ENCODE measurements at regions not wholly inside any gene's neighbourhood (a gene's known extent, or its start where the extent isn't known, plus 50 kb on each side); places are given as distances from the start of the nearest gene placed in this dataset.

DNA sequence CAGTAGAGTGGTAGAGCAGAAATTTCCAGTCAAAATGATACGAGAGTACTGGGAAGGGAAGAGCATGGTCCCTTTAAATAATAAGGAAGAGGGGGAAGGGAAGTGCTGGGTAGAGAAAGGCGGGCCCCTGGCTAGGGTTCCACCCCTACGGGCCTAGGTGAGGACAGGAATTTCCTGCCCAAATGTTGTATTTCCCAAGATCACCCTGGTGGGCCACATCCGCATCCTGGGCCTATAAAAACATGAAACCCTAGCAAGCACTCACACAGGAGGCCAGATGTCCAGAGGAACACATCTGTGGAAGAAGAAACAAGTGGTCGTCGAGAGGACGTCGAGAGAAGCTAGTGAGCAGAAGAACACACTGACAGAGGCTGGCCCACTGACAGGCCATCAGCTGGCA lies 661.2 kb downstream of the SQOR start:
- TF ChIP-seq, protein P1, sequence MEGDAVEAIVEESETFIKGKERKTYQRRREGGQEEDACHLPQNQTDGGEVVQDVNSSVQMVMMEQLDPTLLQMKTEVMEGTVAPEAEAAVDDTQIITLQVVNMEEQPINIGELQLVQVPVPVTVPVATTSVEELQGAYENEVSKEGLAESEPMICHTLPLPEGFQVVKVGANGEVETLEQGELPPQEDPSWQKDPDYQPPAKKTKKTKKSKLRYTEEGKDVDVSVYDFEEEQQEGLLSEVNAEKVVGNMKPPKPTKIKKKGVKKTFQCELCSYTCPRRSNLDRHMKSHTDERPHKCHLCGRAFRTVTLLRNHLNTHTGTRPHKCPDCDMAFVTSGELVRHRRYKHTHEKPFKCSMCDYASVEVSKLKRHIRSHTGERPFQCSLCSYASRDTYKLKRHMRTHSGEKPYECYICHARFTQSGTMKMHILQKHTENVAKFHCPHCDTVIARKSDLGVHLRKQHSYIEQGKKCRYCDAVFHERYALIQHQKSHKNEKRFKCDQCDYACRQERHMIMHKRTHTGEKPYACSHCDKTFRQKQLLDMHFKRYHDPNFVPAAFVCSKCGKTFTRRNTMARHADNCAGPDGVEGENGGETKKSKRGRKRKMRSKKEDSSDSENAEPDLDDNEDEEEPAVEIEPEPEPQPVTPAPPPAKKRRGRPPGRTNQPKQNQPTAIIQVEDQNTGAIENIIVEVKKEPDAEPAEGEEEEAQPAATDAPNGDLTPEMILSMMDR (IDR thresholded peaks at IDR 0.05; ENCODE audit: control extremely low read depth in 1 of 3, insufficient read depth in 1 of 3, low read depth in 1 of 3, low read length in 3 of 3), result no peak
- TF ChIP-seq EZH2 (IDR thresholded peaks at IDR 0.05; ENCODE audit: low read depth, low read length, severe bottlenecking) (no peak), ASH2L (IDR thresholded peaks at IDR 0.05; ENCODE audit: low read length) (no peak), EGR1 (IDR thresholded peaks at IDR 0.05; ENCODE audit: borderline replicate concordance, low read depth, low read length) (no peak), POLR2A (IDR thresholded peaks at IDR 0.05; ENCODE audit: control extremely low read depth in 1 of 2, low read depth in 2 of 2, low read length in 2 of 2) (no peak), BACH1 (IDR thresholded peaks at IDR 0.05; ENCODE audit: low read length) (no peak), MAFK (IDR thresholded peaks at IDR 0.05; ENCODE audit: low read depth, low read length) (no peak), POLR2AphosphoS5 (IDR thresholded peaks at IDR 0.05; ENCODE audit: low read depth, low read length) (no peak), CEBPB (IDR thresholded peaks at IDR 0.05; ENCODE audit: low read depth, low read length) (no peak), CBX8 (IDR thresholded peaks at IDR 0.05; ENCODE audit: borderline replicate concordance, low read depth, low read length) (no peak), SP1 (IDR thresholded peaks at IDR 0.05; ENCODE audit: low read depth, low read length) (no peak), TAF1 (IDR thresholded peaks at IDR 0.05; ENCODE audit: low read depth, low read length) (no peak), RNF2 (IDR thresholded peaks at IDR 0.05; ENCODE audit: borderline replicate concordance, low read depth, low read length, missing control alignments, poor library complexity, severe bottlenecking) (no peak)
- TF ChIP-seq, protein P2, sequence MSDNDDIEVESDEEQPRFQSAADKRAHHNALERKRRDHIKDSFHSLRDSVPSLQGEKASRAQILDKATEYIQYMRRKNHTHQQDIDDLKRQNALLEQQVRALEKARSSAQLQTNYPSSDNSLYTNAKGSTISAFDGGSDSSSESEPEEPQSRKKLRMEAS (IDR thresholded peaks at IDR 0.05), result no peak

Measured in H1 (cell line).